ENCODE measurements at regions not wholly inside any gene's neighbourhood (a gene's known extent, or its start where the extent isn't known, plus 50 kb on each side); places are given as distances from the start of the nearest gene placed in this dataset.

GRCh38 chr20:55784036-55784435 lies 221.3 kb downstream of the CBLN4 start:
- H3K27ac Mint-ChIP-seq, result no peak overlapping the region
- Histone ChIP-seq H3K27ac (ENCODE audit: low read depth, low read length) (no peak overlapping the region), H3K9me3 (ENCODE audit: control insufficient read depth, low read length) (peaks cover 89% of the 10 kb centered on the region), H3K4me1 (ENCODE audit: control insufficient read depth, insufficient read depth, low read length) (no peaks in the 10 kb centered on the region), H3K27me3 (ENCODE audit: control insufficient read depth, insufficient read depth, low read length, poor library complexity, severe bottlenecking) (no peaks in the 10 kb centered on the region), H3K36me3 (ENCODE audit: control insufficient read depth, insufficient read depth, low read length) (no peaks in the 10 kb centered on the region), H3K4me3 (ENCODE audit: low read length) (no peak overlapping the region), H3K9ac (ENCODE audit: extremely low read depth, low read length, poor library complexity, severe bottlenecking) (no peak overlapping the region)
- H3K4me3 Mint-ChIP-seq, result no peak overlapping the region
- DNase-seq, result no peak
- H3K36me3 Mint-ChIP-seq (ENCODE audit: low read depth), result no peaks in the 10 kb centered on the region
- 76% methylated on average over 2 of the region's 2 CpGs; no CpG with 5 or more reads in 1 of the 2 experiments for WGBS, 2 experiments (ENCODE audit: insufficient coverage in 1 of 2, insufficient read length in 1 of 2)
- H3K4me1 Mint-ChIP-seq, result no peaks in the 10 kb centered on the region
- H3K9me3 Mint-ChIP-seq, result peaks cover 84% of the 10 kb centered on the region
- H3K27me3 Mint-ChIP-seq (ENCODE audit: insufficient read depth), result no peaks in the 10 kb centered on the region
- no peak for TF ChIP-seq CTCF (conservative IDR thresholded peaks at IDR 0.05)

GRCh38 chr20:55783381-55783780 lies 221.9 kb downstream of the CBLN4 start:
- H3K9me3 Mint-ChIP-seq, result peaks cover 86% of the 10 kb centered on the region

GRCh38 chr20:55782912-55783253 lies 222.4 kb downstream of the CBLN4 start:
- no peaks in the 10 kb centered on the region for H3K27me3 ChIP-seq (ENCODE audit: control insufficient read depth, insufficient read depth, low read length, poor library complexity, severe bottlenecking)
- TF ChIP-seq CTCF (conservative IDR thresholded peaks at IDR 0.05), result no peak
- Mint-ChIP-seq H3K9me3 (peaks cover 86% of the 10 kb centered on the region), H3K27me3 (ENCODE audit: insufficient read depth) (no peaks in the 10 kb centered on the region), H3K27ac (no peak overlapping the region), H3K4me1 (no peaks in the 10 kb centered on the region), H3K4me3 (no peak overlapping the region), H3K36me3 (ENCODE audit: low read depth) (no peaks in the 10 kb centered on the region)
- 76 to 77% methylated on average over 7 to 8 of the region's 8 CpGs for WGBS, 2 experiments (ENCODE audit: insufficient coverage in 1 of 2, insufficient read length in 1 of 2)
- H3K4me3 ChIP-seq (ENCODE audit: low read length), result no peak overlapping the region
- H3K4me1 ChIP-seq (ENCODE audit: control insufficient read depth, insufficient read depth, low read length), result no peaks in the 10 kb centered on the region
- H3K9ac ChIP-seq (ENCODE audit: extremely low read depth, low read length, poor library complexity, severe bottlenecking), result no peak overlapping the region
- no peak overlapping the region for H3K27ac ChIP-seq (ENCODE audit: low read depth, low read length)
- peaks cover 90% of the 10 kb centered on the region for H3K9me3 ChIP-seq (ENCODE audit: control insufficient read depth, low read length)
- no peaks in the 10 kb centered on the region for H3K36me3 ChIP-seq (ENCODE audit: control insufficient read depth, insufficient read depth, low read length)
- DNase-seq, result no peak

More at GRCh38 chr20:55783381-55783780, 221.9 kb downstream of the CBLN4 start:
- Histone ChIP-seq H3K4me3 (ENCODE audit: low read length) (no peak overlapping the region), H3K36me3 (ENCODE audit: control insufficient read depth, insufficient read depth, low read length) (no peaks in the 10 kb centered on the region), H3K27me3 (ENCODE audit: control insufficient read depth, insufficient read depth, low read length, poor library complexity, severe bottlenecking) (no peaks in the 10 kb centered on the region), H3K4me1 (ENCODE audit: control insufficient read depth, insufficient read depth, low read length) (no peaks in the 10 kb centered on the region), H3K9me3 (ENCODE audit: control insufficient read depth, low read length) (peaks cover 90% of the 10 kb centered on the region), H3K9ac (ENCODE audit: extremely low read depth, low read length, poor library complexity, severe bottlenecking) (no peak overlapping the region), H3K27ac (ENCODE audit: low read depth, low read length) (no peak overlapping the region)
- DNase-seq, result no peak
- TF ChIP-seq CTCF (conservative IDR thresholded peaks at IDR 0.05), result no peak
- H3K27ac Mint-ChIP-seq, result no peak overlapping the region
- WGBS, 2 experiments (ENCODE audit: insufficient coverage in 1 of 2, insufficient read length in 1 of 2), result 71% methylated on average over 1 to 3 of the region's 3 CpGs
- H3K36me3 Mint-ChIP-seq (ENCODE audit: low read depth), result no peaks in the 10 kb centered on the region
- H3K4me3 Mint-ChIP-seq, result no peak overlapping the region
- H3K4me1 Mint-ChIP-seq, result no peaks in the 10 kb centered on the region
- no peaks in the 10 kb centered on the region for H3K27me3 Mint-ChIP-seq (ENCODE audit: insufficient read depth)

All from endodermal cell (in vitro differentiated cells).